ENCODE measurements at regions not wholly inside any gene's neighbourhood (a gene's known extent, or its start where the extent isn't known, plus 50 kb on each side); places are given as distances from the start of the nearest gene placed in this dataset.

- H3K4me1 ChIP-seq (ENCODE audit: control insufficient read depth, insufficient read depth, low read length, poor library complexity, severe bottlenecking), result no peaks in the 10 kb centered on the region
- no peaks in the 10 kb centered on the region for H3K27me3 ChIP-seq (replicated peaks; ENCODE audit: control insufficient read depth, insufficient read depth, low read length, poor library complexity, severe bottlenecking)
- DNase-seq, result no peak
- no peak overlapping the region for H3K27ac ChIP-seq (ENCODE audit: insufficient read depth, low read length, poor library complexity, severe bottlenecking)
- H3K9me3 ChIP-seq (ENCODE audit: control insufficient read depth, low read length), result no peaks in the 10 kb centered on the region
- H3K36me3 ChIP-seq (ENCODE audit: control insufficient read depth, insufficient read depth, low read length), result no peaks in the 10 kb centered on the region
- no peak overlapping the region for H3K4me3 ChIP-seq (ENCODE audit: insufficient read depth, low read depth, low read length, poor library complexity, severe bottlenecking)
These were observed 391.8 kb upstream of the DCN start for GRCh38 chr12:91574391-91574790.

GRCh38 chr12:91572869-91573268 is 390.3 kb upstream of the DCN start:
- H3K27me3 ChIP-seq (replicated peaks; ENCODE audit: control insufficient read depth, insufficient read depth, low read length, poor library complexity, severe bottlenecking), result no peaks in the 10 kb centered on the region
- H3K36me3 ChIP-seq (ENCODE audit: control insufficient read depth, insufficient read depth, low read length), result no peaks in the 10 kb centered on the region
- H3K4me1 ChIP-seq (ENCODE audit: control insufficient read depth, insufficient read depth, low read length, poor library complexity, severe bottlenecking), result no peaks in the 10 kb centered on the region
- DNase-seq, result no peak
- H3K27ac ChIP-seq (ENCODE audit: insufficient read depth, low read length, poor library complexity, severe bottlenecking), result no peak overlapping the region
- no peaks in the 10 kb centered on the region for H3K9me3 ChIP-seq (ENCODE audit: control insufficient read depth, low read length)
- H3K4me3 ChIP-seq (ENCODE audit: insufficient read depth, low read depth, low read length, poor library complexity, severe bottlenecking), result no peak overlapping the region

- Histone ChIP-seq H3K27me3 (replicated peaks; ENCODE audit: control insufficient read depth, insufficient read depth, low read length, poor library complexity, severe bottlenecking) (no peaks in the 10 kb centered on the region), H3K36me3 (ENCODE audit: control insufficient read depth, insufficient read depth, low read length) (no peaks in the 10 kb centered on the region), H3K9me3 (ENCODE audit: control insufficient read depth, low read length) (no peaks in the 10 kb centered on the region), H3K27ac (ENCODE audit: insufficient read depth, low read length, poor library complexity, severe bottlenecking) (no peak overlapping the region), H3K4me1 (ENCODE audit: control insufficient read depth, insufficient read depth, low read length, poor library complexity, severe bottlenecking) (no peaks in the 10 kb centered on the region), H3K4me3 (ENCODE audit: insufficient read depth, low read depth, low read length, poor library complexity, severe bottlenecking) (no peak overlapping the region)
- DNase-seq, result no peak
These were observed 384.5 kb upstream of the DCN start for GRCh38 chr12:91567100-91567485.

- Histone ChIP-seq H3K27me3 (replicated peaks; ENCODE audit: control insufficient read depth, insufficient read depth, low read length, poor library complexity, severe bottlenecking) (no peaks in the 10 kb centered on the region), H3K27ac (ENCODE audit: insufficient read depth, low read length, poor library complexity, severe bottlenecking) (no peak overlapping the region), H3K36me3 (ENCODE audit: control insufficient read depth, insufficient read depth, low read length) (no peaks in the 10 kb centered on the region), H3K4me1 (ENCODE audit: control insufficient read depth, insufficient read depth, low read length, poor library complexity, severe bottlenecking) (no peaks in the 10 kb centered on the region), H3K4me3 (ENCODE audit: insufficient read depth, low read depth, low read length, poor library complexity, severe bottlenecking) (no peak overlapping the region), H3K9me3 (ENCODE audit: control insufficient read depth, low read length) (no peaks in the 10 kb centered on the region)
- DNase-seq, result no peak
These were observed 383.9 kb upstream of the DCN start for GRCh38 chr12:91566328-91567099.

- Histone ChIP-seq H3K36me3 (ENCODE audit: control insufficient read depth, insufficient read depth, low read length) (no peaks in the 10 kb centered on the region), H3K4me3 (ENCODE audit: insufficient read depth, low read depth, low read length, poor library complexity, severe bottlenecking) (no peak overlapping the region), H3K4me1 (ENCODE audit: control insufficient read depth, insufficient read depth, low read length, poor library complexity, severe bottlenecking) (no peaks in the 10 kb centered on the region), H3K27me3 (replicated peaks; ENCODE audit: control insufficient read depth, insufficient read depth, low read length, poor library complexity, severe bottlenecking) (no peaks in the 10 kb centered on the region), H3K9me3 (ENCODE audit: control insufficient read depth, low read length) (no peaks in the 10 kb centered on the region), H3K27ac (ENCODE audit: insufficient read depth, low read length, poor library complexity, severe bottlenecking) (no peak overlapping the region)
- no peak for DNase-seq
These were observed 383.2 kb upstream of the DCN start for GRCh38 chr12:91565846-91566245.

- no peak overlapping the region for H3K27ac ChIP-seq (ENCODE audit: insufficient read depth, low read length, poor library complexity, severe bottlenecking)
- no peak overlapping the region for H3K4me3 ChIP-seq (ENCODE audit: insufficient read depth, low read depth, low read length, poor library complexity, severe bottlenecking)
- DNase-seq, result no peak
- H3K36me3 ChIP-seq (ENCODE audit: control insufficient read depth, insufficient read depth, low read length), result no peaks in the 10 kb centered on the region
- H3K4me1 ChIP-seq (ENCODE audit: control insufficient read depth, insufficient read depth, low read length, poor library complexity, severe bottlenecking), result no peaks in the 10 kb centered on the region
- H3K27me3 ChIP-seq (replicated peaks; ENCODE audit: control insufficient read depth, insufficient read depth, low read length, poor library complexity, severe bottlenecking), result no peaks in the 10 kb centered on the region
- no peaks in the 10 kb centered on the region for H3K9me3 ChIP-seq (ENCODE audit: control insufficient read depth, low read length)
These were observed 382.6 kb upstream of the DCN start for GRCh38 chr12:91565246-91565645.

- Histone ChIP-seq H3K4me3 (ENCODE audit: insufficient read depth, low read depth, low read length, poor library complexity, severe bottlenecking) (no peak overlapping the region), H3K27ac (ENCODE audit: insufficient read depth, low read length, poor library complexity, severe bottlenecking) (no peak overlapping the region), H3K4me1 (ENCODE audit: control insufficient read depth, insufficient read depth, low read length, poor library complexity, severe bottlenecking) (no peaks in the 10 kb centered on the region)
These were observed 380.6 kb upstream of the DCN start for GRCh38 chr12:91563011-91563765.

GRCh38 chr12:91562476-91562875 is 379.9 kb upstream of the DCN start:
- H3K4me3 ChIP-seq (ENCODE audit: insufficient read depth, low read depth, low read length, poor library complexity, severe bottlenecking), result peak overlapping the region; percentile 31
- H3K27me3 ChIP-seq (replicated peaks; ENCODE audit: control insufficient read depth, insufficient read depth, low read length, poor library complexity, severe bottlenecking), result no peaks in the 10 kb centered on the region
- no peaks in the 10 kb centered on the region for H3K4me1 ChIP-seq (ENCODE audit: control insufficient read depth, insufficient read depth, low read length, poor library complexity, severe bottlenecking)
- H3K36me3 ChIP-seq (ENCODE audit: control insufficient read depth, insufficient read depth, low read length), result no peaks in the 10 kb centered on the region
- H3K27ac ChIP-seq (ENCODE audit: insufficient read depth, low read length, poor library complexity, severe bottlenecking), result no peak overlapping the region
- no peak for DNase-seq
- H3K9me3 ChIP-seq (ENCODE audit: control insufficient read depth, low read length), result no peaks in the 10 kb centered on the region

More at GRCh38 chr12:91563011-91563765, 380.6 kb upstream of the DCN start:
- no peaks in the 10 kb centered on the region for H3K27me3 ChIP-seq (replicated peaks; ENCODE audit: control insufficient read depth, insufficient read depth, low read length, poor library complexity, severe bottlenecking)
- no peaks in the 10 kb centered on the region for H3K9me3 ChIP-seq (ENCODE audit: control insufficient read depth, low read length)
- no peaks in the 10 kb centered on the region for H3K36me3 ChIP-seq (ENCODE audit: control insufficient read depth, insufficient read depth, low read length)
- DNase-seq, result no peak

- H3K36me3 ChIP-seq (ENCODE audit: control insufficient read depth, insufficient read depth, low read length), result no peaks in the 10 kb centered on the region
- no peak overlapping the region for H3K27ac ChIP-seq (ENCODE audit: insufficient read depth, low read length, poor library complexity, severe bottlenecking)
- no peak overlapping the region for H3K4me3 ChIP-seq (ENCODE audit: insufficient read depth, low read depth, low read length, poor library complexity, severe bottlenecking)
- no peaks in the 10 kb centered on the region for H3K9me3 ChIP-seq (ENCODE audit: control insufficient read depth, low read length)
- DNase-seq, result no peak
- H3K27me3 ChIP-seq (replicated peaks; ENCODE audit: control insufficient read depth, insufficient read depth, low read length, poor library complexity, severe bottlenecking), result no peaks in the 10 kb centered on the region
- H3K4me1 ChIP-seq (ENCODE audit: control insufficient read depth, insufficient read depth, low read length, poor library complexity, severe bottlenecking), result no peaks in the 10 kb centered on the region
These were observed 379.3 kb upstream of the DCN start for GRCh38 chr12:91561958-91562325.

- no peaks in the 10 kb centered on the region for H3K4me1 ChIP-seq (ENCODE audit: control insufficient read depth, insufficient read depth, low read length, poor library complexity, severe bottlenecking)
- H3K4me3 ChIP-seq (ENCODE audit: insufficient read depth, low read depth, low read length, poor library complexity, severe bottlenecking), result no peak overlapping the region
These were observed 378.8 kb upstream of the DCN start for GRCh38 chr12:91561301-91561957.

More at GRCh38 chr12:91561301-91561957, 378.8 kb upstream of the DCN start:
- Histone ChIP-seq H3K9me3 (ENCODE audit: control insufficient read depth, low read length) (no peaks in the 10 kb centered on the region), H3K27me3 (replicated peaks; ENCODE audit: control insufficient read depth, insufficient read depth, low read length, poor library complexity, severe bottlenecking) (no peaks in the 10 kb centered on the region), H3K27ac (ENCODE audit: insufficient read depth, low read length, poor library complexity, severe bottlenecking) (no peak overlapping the region), H3K36me3 (ENCODE audit: control insufficient read depth, insufficient read depth, low read length) (no peaks in the 10 kb centered on the region)
- no peak for DNase-seq
